ENCODE measurements at regions not wholly inside any gene's neighbourhood (a gene's known extent, or its start where the extent isn't known, plus 50 kb on each side); places are given as distances from the start of the nearest gene placed in this dataset.

GRCh38 chr20:43302936-43303335, 113.2 kb upstream of the PTPRT start:
- TF ChIP-seq CTCF (CRISPR knock-in tag; IDR thresholded peaks at IDR 0.05): no peak
- no peak for TF ChIP-seq PRMT3 (CRISPR knock-in tag; IDR thresholded peaks at IDR 0.05; ENCODE audit: borderline replicate concordance, low read depth)
- no peak for TF ChIP-seq ZNF343 (CRISPR knock-in tag; IDR thresholded peaks at IDR 0.05)
- no peak for TF ChIP-seq ZFP1 (CRISPR knock-in tag; IDR thresholded peaks at IDR 0.05)
- no peak for TF ChIP-seq KLF9 (CRISPR knock-in tag; IDR thresholded peaks at IDR 0.05; ENCODE audit: low read depth)
- TF ChIP-seq EP300 (IDR thresholded peaks at IDR 0.05; ENCODE audit: low read depth in 2 of 2, low read length in 2 of 2): no peak
- TF ChIP-seq EP300 (CRISPR knock-in tag; IDR thresholded peaks at IDR 0.05; ENCODE audit: borderline replicate concordance): no peak
- TF ChIP-seq POLR2G (IDR thresholded peaks at IDR 0.05; ENCODE audit: low read depth, low read length): no peak
- TF ChIP-seq SRF (IDR thresholded peaks at IDR 0.05; ENCODE audit: low read depth, low read length): no peak
- TF ChIP-seq ZNF556 (CRISPR knock-in tag; IDR thresholded peaks at IDR 0.05; ENCODE audit: borderline replicate concordance): no peak
- TF ChIP-seq ZNF232 (CRISPR knock-in tag; IDR thresholded peaks at IDR 0.05; ENCODE audit: borderline replicate concordance): no peak
- TF ChIP-seq THAP8 (CRISPR knock-in tag; IDR thresholded peaks at IDR 0.05; ENCODE audit: borderline replicate concordance): no peak

Data from HepG2 (cell line).